ENCODE measurements at regions not wholly inside any gene's neighbourhood (a gene's known extent, or its start where the extent isn't known, plus 50 kb on each side); places are given as distances from the start of the nearest gene placed in this dataset.

DNA sequence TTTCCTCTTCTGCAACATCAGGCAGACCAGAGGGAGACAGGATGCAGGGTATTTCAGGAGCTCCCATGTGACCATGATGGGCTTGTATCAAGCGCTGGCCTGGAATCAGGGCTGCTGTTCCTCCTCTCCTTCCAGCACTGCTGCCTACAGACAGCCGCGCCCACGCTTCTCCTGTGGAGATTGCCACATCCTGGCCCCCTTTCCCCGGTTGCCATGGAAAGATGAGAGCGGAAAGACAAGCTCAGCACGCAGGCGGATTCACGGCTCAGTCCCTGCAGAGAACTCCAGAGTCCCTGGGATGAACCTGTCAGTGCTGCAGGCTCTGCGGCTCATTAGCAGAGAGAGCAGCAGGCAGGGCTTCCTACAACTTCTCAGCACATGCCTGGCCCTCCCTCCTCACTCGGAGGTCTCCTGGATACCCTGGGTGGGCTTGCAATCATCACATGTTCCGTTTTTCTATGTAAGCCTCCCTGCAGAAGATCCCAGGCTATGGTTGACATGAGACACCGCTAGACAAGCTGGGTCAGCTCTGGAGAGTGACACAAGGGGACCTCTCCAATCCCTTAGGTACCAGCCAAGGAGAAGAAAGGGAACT lies 497.8 kb upstream of the MYT1L start:
- no peak for DNase-seq

DNA sequence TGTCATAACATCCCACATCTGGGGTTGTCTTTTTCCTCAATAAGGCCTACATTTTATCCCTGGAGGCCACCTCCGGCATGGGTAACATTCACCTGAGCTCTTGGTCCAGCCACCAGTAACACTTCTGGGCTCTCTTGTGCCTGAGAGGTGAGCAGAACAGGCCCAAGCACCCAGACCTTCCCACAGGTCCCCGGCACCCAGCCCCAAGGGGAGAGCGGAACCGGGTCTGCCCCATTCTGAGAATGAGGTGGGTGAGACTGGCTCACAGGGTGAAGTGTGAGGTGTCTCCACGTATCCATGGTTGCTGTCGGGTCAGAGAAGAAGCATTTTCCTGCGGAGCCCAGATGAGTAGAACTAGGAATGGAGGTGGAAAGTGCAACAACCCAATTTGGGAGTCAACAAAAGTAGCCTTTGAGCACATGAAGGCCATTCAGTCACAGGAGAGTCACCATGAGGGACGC lies 496.7 kb upstream of the MYT1L start:
- DNase-seq = no peak

DNA sequence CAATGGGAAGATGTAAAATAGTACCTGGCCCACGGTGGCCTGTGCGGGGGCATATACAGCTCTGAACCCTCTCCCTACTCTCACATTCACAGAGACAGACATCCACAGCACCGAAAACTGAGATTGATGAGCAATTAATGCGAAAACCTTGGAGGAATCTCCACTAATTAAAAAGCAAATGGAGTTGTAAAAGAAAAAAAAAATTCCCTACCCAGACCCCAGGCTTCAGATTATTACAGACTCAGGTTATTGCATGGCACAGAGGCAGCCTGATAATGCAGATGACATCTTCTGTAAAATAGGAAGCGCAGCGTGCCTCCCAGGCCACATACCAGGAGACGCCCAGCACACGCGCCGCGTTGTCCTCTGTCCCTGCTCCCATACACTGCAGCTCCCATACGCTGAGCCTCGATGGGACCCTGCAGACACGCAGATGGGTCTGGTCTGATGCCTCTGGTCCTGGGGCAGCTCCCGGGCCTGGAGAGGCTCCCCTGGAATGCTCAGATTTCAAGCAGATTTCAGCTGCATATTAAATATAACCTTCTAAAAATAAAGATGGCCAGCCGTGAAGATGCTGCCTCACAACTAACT lies 496.1 kb upstream of the MYT1L start:
- DNase-seq = no peak

DNA sequence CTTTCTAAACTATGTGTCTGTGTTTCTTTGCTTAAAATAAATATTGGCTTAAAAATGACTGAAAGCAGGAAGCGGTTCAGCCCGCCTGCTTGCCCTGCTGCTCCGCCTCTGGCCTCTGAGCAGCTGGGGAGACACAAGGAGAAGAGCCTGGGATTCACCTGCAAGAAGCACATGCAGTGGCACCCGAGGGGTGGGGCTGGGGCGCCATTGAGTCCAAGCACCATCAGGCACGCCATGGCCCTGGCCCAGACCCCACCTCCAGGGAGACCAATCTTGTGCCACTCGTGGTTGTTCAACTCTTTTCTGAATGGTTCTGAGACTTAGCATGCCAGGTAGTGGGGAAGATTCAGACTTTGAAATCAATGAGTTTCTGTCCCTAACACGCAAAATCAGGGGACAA lies 495.5 kb upstream of the MYT1L start:
- no peak for DNase-seq

DNA sequence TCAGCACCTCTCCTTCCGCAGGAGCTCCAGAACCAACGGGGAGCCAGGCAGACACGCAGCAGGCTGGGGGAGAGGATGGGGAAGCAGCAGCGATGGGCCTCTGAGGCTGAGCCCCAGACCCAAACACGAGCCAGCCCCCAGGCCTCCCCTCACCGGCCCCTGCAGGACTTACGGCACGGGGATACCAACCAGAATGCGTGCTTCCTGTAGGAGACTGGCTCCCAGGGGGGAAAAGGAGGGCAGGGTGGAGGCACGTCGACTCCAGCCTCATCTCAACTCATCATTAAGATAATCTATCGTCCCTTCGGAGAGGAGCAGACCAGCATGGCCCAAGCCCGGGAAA lies 495.1 kb upstream of the MYT1L start:
- DNase-seq = no peak

DNA sequence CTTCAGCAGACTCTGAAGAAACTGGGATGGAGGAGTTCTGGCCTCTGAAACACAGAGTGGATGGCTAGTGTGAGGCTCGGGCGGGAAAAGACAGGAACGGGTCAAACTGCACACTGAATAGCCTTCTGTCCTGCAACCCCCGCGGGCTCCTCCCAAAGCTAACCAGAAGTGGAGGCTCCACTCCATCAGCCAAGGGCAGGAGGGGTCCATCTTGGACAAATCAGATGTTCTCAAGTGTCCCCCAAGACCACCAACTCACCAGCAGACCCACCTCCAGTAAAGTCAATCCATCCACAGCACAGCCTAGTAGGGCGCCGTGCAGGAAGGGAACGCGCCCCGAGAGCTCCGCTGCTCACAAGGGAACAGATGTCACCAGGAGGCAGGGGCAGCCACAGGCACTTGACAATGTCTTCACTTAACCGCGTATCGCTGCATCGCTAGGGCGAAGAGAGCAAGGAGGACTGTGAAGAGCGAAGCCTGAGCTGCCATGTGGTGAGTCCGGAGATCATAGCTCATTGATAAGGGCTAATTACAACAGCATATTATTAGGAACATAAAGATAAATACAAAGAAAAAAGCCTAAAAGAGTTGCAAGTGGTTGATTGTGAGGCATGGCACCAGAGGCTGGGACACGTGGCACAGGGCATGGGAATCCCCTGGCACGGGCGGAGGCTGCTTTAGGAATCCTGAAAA lies 494.6 kb upstream of the MYT1L start:
- no peak for DNase-seq

DNA sequence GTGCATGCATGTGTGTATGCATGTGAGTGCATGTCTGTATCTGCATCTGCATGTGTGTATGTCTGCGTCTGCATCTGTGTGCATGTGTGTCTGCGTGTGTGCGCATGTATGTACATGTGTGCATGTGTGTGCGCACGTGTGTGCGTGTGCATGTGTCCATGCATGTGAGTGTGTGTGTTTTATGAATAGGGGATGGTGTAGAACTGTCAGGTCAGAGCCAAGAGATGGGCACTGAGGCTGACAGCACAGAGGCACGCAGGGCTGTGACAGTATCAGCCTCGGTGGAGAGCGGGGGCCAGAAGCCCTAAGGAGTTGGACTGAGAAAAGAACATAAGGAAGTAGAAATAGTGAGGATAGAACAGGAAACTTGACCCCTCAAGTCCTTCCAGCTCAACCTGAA lies 494.0 kb upstream of the MYT1L start:
- DNase-seq = no peak

DNA sequence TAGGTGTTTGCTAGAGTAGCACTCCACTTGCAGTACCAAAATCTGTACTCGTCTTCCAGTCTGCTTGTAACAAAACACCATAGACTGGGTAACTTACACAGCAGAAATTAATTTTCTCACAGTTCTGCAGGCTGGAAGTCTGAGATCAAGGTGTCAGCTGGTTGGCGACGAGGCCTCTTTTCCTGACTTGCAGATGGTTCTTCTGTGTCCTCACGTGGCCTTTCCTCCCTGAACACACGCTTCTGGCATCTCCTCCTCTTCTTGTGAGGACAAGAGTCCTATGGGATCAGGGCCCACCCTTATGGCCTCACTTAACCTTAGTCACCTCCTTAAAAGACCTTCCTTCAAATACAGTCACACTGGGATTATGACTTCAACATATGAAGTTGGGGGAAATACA lies 493.5 kb upstream of the MYT1L start:
- DNase-seq = no peak

DNA sequence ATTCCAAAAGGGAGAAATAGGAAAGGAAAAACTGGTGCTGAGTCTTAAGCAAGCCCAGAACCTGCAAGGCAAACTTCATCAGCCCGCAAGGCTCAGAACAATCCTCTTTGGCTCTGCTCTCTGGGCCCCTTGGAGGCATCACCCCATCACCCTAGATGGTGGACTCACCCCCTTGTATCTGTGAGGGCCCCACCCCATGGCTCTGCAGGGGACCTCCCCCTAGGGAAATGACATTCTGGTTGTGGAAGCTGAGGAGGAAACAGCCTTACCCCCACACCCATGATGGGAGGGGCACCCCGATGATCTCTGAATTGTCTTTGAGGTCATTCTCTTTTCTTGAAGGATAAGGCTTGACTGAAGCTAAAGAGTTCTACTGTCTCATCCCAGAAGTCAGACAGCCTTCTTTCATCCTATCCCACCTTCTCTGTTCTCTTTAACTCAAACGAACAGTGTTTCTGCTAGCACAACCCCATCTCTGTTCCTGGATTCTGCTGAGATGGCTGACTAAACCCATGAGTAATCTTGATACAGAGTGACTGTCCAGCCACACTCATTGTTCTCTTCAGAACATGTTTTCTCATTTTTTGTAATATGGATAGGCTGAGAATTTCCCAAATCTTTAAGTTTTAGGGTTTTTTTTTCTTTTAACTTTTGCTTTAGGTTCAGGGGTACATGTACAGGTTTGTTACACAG lies 492.1 kb upstream of the MYT1L start:
- DNase-seq = no peak

DNA sequence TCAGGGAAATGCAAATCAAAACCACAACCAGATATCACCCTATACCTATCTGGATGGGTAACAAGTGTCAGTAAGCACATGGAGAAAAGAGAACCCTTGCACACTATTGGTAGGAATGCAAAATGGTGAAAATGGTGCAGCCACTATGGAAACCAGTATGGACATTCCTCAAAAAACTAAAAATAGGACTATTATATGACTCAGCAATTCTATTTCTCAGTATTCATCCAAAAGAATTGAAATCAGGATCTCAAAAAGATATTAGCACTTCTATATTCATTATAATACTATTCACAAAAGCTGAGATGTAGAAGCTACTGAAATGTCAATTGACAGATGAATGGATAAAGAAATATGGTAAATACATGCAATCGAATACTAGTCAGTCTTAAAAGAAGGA lies 491.1 kb upstream of the MYT1L start:
- DNase-seq = no peak

DNA sequence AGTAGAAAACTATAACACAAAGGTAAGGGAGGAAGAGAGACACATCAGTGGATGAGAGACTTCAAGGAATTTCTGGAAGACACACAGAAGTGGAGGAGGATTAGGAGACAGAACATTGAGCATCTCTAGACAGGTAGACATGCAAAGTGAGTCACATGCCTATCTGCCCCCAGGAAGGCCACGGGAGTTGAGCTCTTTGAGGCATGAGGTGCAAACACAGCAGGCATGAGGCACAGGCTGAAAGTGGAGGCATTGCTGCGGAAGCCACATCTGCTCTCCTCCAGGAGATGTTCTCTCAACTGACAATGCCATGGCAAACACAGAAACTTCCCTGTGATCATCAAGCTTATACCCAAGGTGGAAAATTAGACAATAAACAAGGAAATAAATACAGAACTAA lies 481.6 kb upstream of the MYT1L start:
- no peak for DNase-seq

DNA sequence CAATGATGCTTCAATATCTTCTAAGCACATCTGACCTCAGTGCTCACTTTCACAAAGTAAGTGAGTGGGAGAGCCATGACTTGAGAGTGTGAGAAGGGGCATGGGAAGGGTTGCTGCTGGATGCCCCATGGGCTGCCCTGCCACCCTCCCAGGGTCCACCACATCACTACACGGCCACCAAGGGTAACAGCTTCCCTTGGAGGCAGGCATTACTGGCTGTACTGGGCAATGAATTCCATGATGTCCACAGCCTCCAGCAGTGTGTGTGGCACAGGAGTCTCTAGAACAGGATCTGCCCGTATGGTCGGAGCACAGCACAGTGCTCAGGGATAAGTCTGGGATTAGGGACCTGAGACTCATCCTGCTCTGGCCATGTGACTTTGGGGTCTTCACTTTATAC lies 481.0 kb upstream of the MYT1L start:
- DNase-seq = no peak

DNA sequence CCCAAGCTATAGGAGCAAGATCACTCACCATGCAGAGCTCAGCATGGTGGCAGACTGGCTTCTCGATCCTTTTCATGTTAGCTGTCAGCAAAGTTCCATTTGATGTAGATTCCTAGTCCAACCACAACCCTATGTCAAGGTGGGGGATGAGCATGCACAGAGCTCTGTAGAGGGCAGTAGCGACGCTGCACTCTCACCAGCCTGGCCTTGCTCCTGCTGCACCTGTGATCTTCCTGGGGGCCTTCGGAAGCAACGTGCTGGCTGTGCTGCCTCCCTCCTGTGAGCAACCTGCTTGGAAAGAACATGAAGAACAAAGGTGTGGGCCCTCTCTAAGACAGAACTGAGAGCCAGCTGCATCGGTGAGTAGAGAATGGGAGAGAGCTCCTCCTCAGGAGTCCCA lies 479.4 kb upstream of the MYT1L start:
- DNase-seq = no peak

DNA sequence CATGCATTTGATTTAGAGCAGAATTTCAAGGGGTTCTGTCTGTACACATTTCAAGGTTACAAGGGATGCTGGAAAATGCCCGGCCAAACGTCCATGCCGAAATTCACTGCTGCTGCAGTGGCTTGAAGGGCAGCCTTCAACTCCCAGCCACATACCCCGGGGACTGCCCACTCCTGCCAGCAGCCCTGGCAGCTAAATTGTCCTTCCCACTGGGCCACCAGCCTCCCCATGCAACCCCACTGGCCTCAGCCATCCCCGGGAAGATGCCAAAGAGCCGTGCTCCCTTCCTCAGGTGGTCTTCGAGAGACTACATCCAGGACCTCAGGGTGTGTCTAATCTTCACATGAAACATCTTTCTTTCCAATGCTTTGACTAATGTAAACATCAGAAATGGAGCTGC lies 478.7 kb upstream of the MYT1L start:
- no peak for DNase-seq

DNA sequence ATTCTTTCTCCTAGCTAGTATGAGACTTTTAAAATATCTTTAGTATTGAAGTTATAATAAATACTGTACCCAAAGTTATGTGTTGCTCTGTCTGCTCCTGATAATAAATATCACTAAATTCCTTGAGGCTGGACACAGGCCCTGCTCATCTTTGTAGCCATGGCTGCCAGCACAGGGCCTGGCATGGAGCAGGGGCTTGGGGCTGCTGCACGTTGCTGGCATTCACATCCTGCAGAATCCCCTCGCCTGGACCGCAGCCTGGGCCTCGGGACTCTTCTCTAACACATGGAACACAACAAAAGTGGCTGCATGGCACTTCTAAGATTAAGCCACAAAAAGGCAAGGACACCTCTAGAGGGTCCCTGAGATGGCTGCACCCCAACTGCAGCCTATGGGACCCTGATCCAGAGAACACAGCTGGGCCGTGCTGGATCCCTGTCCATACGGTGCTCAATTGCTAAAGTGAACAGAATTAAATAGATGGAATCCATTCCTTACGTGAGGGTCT lies 477.5 kb upstream of the MYT1L start:
- no peak for DNase-seq

DNA sequence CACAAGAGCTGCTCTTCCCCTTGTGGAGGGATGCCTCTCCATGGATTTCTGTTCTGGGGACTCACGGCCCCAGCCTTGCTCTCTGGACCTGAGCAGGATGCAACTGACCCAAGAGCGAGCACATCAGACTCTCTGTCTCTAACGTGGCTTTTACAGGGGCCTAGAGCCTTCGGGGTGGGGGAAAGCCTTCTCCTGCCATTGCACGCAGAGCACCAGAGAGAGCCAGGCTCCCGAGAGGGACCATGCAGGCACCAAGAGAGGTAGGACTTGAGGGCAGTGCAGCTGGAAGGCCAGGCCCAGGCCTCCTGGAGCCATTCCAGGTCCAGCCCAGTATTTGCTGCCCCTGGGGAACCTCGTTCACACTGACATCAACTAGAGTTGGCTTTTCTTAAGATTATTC lies 475.6 kb upstream of the MYT1L start:
- no peak for DNase-seq

DNA sequence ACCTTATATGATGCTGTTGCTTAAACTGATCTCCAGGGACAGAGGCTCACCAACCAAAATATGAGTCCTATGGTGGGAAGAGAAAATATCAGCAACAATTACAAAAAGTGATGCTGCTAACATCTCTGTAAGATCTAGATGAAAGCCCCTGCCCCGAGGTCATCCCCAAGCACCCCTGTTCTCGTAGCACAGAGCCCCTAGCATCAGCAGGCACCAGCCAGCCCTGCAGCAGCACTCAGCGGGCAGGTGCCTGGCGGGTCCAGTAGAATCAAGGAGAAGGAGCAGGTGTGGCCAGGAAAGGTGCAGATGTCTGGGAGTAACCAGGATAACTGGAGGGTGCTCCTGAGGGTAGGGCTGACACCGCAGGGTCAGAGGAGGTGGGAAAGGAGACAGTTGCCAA lies 474.2 kb upstream of the MYT1L start:
- no peak for DNase-seq

DNA sequence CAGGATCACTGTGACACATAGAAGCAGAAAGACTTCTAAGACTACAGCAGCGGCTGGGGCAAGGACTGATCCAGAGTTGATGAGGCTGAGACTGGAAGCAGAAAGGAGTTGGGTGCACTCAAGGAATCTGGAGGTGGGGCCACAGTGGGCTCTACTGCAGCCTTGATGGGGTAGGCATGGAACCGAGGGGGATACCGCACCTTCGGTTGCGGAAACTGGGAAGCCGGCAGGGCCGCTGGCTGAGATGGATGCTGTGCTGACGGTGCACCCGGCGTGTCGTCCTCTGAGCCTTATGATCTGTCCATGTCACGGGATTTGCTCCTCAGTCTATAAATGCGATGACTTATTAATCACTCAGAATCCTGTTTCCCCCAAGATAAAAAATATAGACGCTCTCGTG lies 473.5 kb upstream of the MYT1L start:
- no peak for DNase-seq

DNA sequence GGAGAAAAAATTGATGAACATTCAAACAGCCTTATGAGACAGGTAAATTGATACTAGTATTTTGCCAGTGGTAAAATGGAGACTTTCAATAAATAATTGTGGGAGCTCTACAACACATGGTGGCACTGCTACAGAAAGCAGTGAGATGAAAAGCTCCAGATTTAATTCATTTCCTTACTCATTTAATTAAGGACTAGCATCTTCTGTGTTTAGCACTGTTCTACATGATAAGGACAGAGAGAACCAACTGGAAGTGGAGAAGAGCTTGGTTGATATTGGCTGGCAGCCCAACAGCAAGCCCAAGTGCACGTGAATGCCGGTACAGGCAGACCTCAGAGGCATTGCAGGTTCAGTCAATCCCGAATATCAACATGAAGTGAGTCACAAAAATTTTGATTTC lies 470.4 kb upstream of the MYT1L start:
- no peak for DNase-seq

DNA sequence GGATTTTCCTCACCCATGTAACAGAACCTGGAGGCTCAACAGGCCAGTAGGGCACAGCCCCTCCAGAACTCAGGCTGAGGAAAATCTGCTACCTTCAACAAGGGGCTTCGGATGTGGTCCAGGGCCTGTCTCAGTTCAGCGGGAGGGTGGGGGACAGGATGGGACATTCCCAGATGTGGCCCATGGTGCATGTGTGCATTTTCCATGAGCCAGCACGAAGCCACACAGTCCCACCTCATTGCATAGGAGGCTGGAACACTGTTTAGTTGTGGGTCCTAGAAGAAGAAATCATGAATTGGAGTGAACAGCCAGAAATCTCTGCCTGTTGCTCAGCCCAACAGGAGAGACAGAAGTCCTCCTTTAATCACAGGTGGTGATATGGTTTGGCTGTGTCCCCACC lies 469.6 kb upstream of the MYT1L start:
- no peak for DNase-seq

DNA sequence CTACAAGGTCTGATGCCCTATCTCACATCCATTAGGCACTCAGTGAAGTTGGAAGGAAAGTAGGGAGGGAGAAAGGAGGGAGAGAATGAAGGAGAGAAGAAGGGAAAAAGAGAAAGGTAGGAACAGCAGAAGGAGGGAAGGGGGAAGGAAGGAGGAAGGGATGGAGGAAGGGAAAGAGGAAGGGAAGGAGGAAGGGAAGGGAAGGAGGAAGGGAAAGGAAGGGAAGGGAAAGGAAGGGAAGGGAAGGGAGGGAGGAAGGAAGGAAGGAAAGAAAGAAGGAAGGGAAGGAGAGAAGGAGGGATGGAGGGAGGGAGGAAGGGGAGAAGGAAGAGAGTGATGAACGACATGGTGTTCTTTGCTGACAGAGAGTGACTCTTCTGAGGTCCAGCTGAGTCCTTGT lies 468.9 kb upstream of the MYT1L start:
- no peak for DNase-seq

DNA sequence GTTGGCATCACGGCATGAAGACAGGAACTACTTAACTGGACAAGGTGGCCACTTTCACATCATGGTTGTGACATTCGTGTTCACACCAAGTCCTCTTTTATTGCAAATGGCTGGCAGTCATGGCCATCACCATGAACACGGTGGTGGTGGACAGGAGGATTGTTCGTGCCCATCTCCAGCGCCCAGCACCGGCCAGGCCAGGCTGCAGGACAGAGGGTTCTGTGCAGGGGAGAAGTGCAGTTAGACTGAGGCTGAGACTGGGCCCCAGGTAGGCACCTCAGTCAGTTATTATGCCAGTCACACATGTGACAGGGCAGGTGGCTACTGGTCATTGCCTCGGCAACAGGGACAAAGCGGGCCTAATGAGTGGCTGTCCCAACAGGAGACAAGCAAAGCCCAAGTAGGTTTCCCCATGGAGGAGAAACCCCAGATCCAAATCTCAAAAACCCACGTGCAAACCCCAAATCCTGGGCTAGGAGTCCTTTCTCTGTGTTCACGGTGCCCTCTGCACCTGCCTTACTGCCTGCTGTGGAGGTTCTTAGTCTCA lies 468.1 kb upstream of the MYT1L start:
- no peak for DNase-seq

DNA sequence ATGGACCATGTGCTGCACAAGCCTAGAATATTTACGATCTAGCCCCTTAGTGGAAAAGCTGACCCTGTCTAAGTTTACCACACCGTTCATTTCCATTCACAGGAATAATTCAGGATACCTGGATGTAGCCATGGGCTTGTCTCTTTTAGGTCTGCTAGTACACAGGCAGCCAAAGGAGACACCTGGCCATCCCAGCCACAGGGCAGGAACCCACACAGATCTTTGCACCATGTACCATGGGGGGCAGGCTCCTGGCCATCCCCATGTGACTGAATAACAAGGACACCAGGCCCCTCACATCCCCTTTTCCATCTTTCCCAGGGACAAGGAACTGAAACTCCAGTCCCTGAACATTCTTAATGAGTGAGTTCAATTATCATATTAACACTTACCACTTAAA lies 467.3 kb upstream of the MYT1L start:
- DNase-seq = no peak

Data from tongue (tissue), 1 donor.